K562 (cell line): ENCODE measurements at regions not wholly inside any gene's neighbourhood (a gene's known extent, or its start where the extent isn't known, plus 50 kb on each side); places are given as distances from the start of the nearest gene placed in this dataset.

Experiments
- ARID1B ChIP-seq: fragments of 450-650 bp; IDR thresholded peaks from 2 replicates; pipeline ENCODE4 v1.6.1; 2016; ENCODE audit warnings: antibody characterized with exemption, mild to moderate bottlenecking, inconsistent platforms
- E2F1 ChIP-seq: sonication (generic); formaldehyde crosslinking; IDR thresholded peaks from 2 replicates; pipeline ENCODE4 v1.8.1; 2023; ENCODE audit warnings: mild to moderate bottlenecking, missing genetic modification reagents, moderate library complexity
- ELF1 ChIP-seq: fragments of 200-800 bp; sonication (Bioruptor generic); IDR thresholded peaks from 2 replicates; pipeline ENCODE4 v1.6.1; 2016; ENCODE audit warnings: missing genetic modification characterization, missing compliant biosample characterization
- EP300 ChIP-seq: IDR thresholded peaks from 2 replicates; pipeline ENCODE4 v1.6.1; 2012; ENCODE audit warnings: low read length, improper control_type of control experiment
- FOSL1 ChIP-seq: fragments of 200-800 bp; sonication (Bioruptor generic); conservative IDR thresholded peaks from 2 replicates; pipeline ENCODE4 v1.6.1; 2016; ENCODE audit warnings: missing genetic modification characterization, missing compliant biosample characterization
- HNRNPH1 ChIP-seq: fragments of 200-400 bp; formaldehyde crosslinking; optimal IDR thresholded peaks from 2 replicates; pipeline ENCODE3; 2017; ENCODE audit warnings: low read depth, mild to moderate bottlenecking, low read length, moderate library complexity
- HNRNPUL1 ChIP-seq: fragments of 200-400 bp; formaldehyde crosslinking; IDR thresholded peaks from 2 replicates; pipeline ENCODE4 v1.6.1; 2017; ENCODE audit warnings: low read length
- MAFG ChIP-seq: fragments of 450-650 bp; conservative IDR thresholded peaks from 2 replicates; pipeline ENCODE4 v1.6.1; 2016; ENCODE audit warnings: missing genetic modification characterization, missing compliant biosample characterization
- MTA1 ChIP-seq: fragments of 450-650 bp; IDR thresholded peaks from 2 replicates; pipeline ENCODE4 v1.6.1; 2017; ENCODE audit warnings: borderline replicate concordance
- NRF1 ChIP-seq, 2 experiments: fragments of 450-650 bp; IDR thresholded peaks in 1 of 2; conservative IDR thresholded peaks in 1 of 2; 2 replicates each; pipeline ENCODE4 v1.6.1; 2014; ENCODE audit warnings: mild to moderate bottlenecking in 2 of 2
- RBM39 ChIP-seq: fragments of 200-400 bp; formaldehyde crosslinking; optimal IDR thresholded peaks from 2 replicates; pipeline ENCODE3; 2018; ENCODE audit warnings: low read depth, low read length
- SMARCC2 ChIP-seq: fragments of 450-650 bp; IDR thresholded peaks from 2 replicates; pipeline ENCODE4 v1.6.1; 2017; ENCODE audit warnings: antibody characterized with exemption, moderate library complexity, mild to moderate bottlenecking, low read depth
- SMARCE1 ChIP-seq: fragments of 450-650 bp; IDR thresholded peaks from 2 replicates; pipeline ENCODE4 v1.7.1; 2016; ENCODE audit warnings: mild to moderate bottlenecking
- SP1 ChIP-seq: sonication (generic); formaldehyde crosslinking; IDR thresholded peaks from 2 replicates; pipeline ENCODE4 v1.8.1; 2022; ENCODE audit warnings: mild to moderate bottlenecking, missing genetic modification reagents
- SPI1 ChIP-seq: IDR thresholded peaks from 2 replicates; pipeline ENCODE4 v1.6.1; 2011; ENCODE audit warnings: low read depth, low read length, control low read depth, borderline replicate concordance
- ZBTB40 ChIP-seq, 2 experiments: fragments of 450-650 bp in 1 of 2; sonication (generic) in 1 of 2; formaldehyde crosslinking in 1 of 2; IDR thresholded peaks; 2 replicates each; pipeline versions ENCODE4 v1.7.1 to v1.9.0; 2016 to 2022; ENCODE audit warnings: inconsistent platforms in 1 of 2, mild to moderate bottlenecking in 1 of 2, missing genetic modification reagents in 1 of 2
- ZFP30 ChIP-seq: fragments of 250-450 bp; sonication (Bioruptor Pico); IDR thresholded peaks from 2 replicates; pipeline ENCODE4 v1.8.0; 2022; ENCODE audit warnings: moderate library complexity, mild to moderate bottlenecking, inconsistent platforms, borderline replicate concordance
- ZNF449 ChIP-seq: fragments of 250-450 bp; sonication (Bioruptor Pico); IDR thresholded peaks from 2 replicates; pipeline ENCODE4 v1.8.0; 2022; ENCODE audit warnings: moderate library complexity, mild to moderate bottlenecking, inconsistent platforms

- TF ChIP-seq ZBTB40 (IDR thresholded peaks at IDR 0.05) (no peak), ZBTB40 (CRISPR knock-in tag; IDR thresholded peaks at IDR 0.05) (no peak), HNRNPH1 (no peak), SPI1 (peak; percentile 75; the same call in 1 of the 2 replicates), HNRNPUL1 (no peak), MTA1 (peak; percentile 76; the same call in 1 of the 2 replicates), RBM39 (no peak), SP1 (0 out of 2 replicates have a peak, but pooled peaks have one; percentile 12), ZFP30 (CRISPR knock-in tag) (no peak), ZNF449 (CRISPR knock-in tag) (peak; percentile 73; the same call in 1 of the 2 replicates), E2F1 (CRISPR knock-in tag) (no peak), SMARCE1 (peak; percentile 85; the same call in 1 of the 2 replicates), ARID1B (peak; percentile 75), NRF1 (conservative IDR thresholded peaks at IDR 0.05 in 1 of 2, IDR thresholded peaks at IDR 0.05 in 1 of 2) (peak in 1 of 2 experiments; percentile 37; a peak in 2 of 4 replicates), ELF1 (tag) (peak; percentile 59), FOSL1 (tag) (peak; percentile 97), SMARCC2 (peak; percentile 52; the same call in 1 of the 2 replicates), MAFG (peak; percentile 97), EP300 (peak; percentile 70; the same call in 1 of the 2 replicates)
These were observed 118.6 kb upstream of the KAZN start (continued) for GRCh38 chr1:14479865-14480264.
